ENCODE measurements at regions not wholly inside any gene's neighbourhood (a gene's known extent, or its start where the extent isn't known, plus 50 kb on each side); places are given as distances from the start of the nearest gene placed in this dataset.

GRCh38 chr9:90114641-90115425 is 510.0 kb downstream of the GADD45G start:
- H3K27me3 ChIP-seq (replicated peaks in 1 of 4; ENCODE audit: control insufficient read depth in 3 of 4, extremely low read depth in 1 of 4, insufficient read depth in 3 of 4, low read length in 3 of 4): no peaks in the 10 kb centered on the region
- H3K18ac ChIP-seq (ENCODE audit: extremely low read depth, low read length): no peak overlapping the region
- peak overlapping the region; percentile 37 for H3K56ac ChIP-seq (replicated peaks; ENCODE audit: insufficient read length, low read depth, low read length)
- no peaks in the 10 kb centered on the region for H4K20me1 ChIP-seq (replicated peaks in 1 of 2; ENCODE audit: control insufficient read depth in 1 of 2, insufficient read depth in 2 of 2, low read length in 2 of 2)
- H3K9ac ChIP-seq (replicated peaks in 1 of 4; ENCODE audit: extremely low read depth in 1 of 4, low read depth in 3 of 4, low read length in 3 of 4): no peak overlapping the region
- POLR2A ChIA-PET (ENCODE audit: partially characterized antibody): no interaction called here
- FAIRE-seq: no peak
- H3K4me3 ChIP-seq (ENCODE audit: extremely low read depth in 1 of 4, insufficient read depth in 2 of 4, low read depth in 3 of 4, low read length in 4 of 4): no peak overlapping the region
- no peak overlapping the region for H3K14ac ChIP-seq (ENCODE audit: insufficient read length)
- no peak overlapping the region for H2BK5ac ChIP-seq (ENCODE audit: low read depth, low read length)
- H3K36me3 ChIP-seq (ENCODE audit: control insufficient read depth in 2 of 4, insufficient read depth in 4 of 4, low read length in 3 of 4): no peaks in the 10 kb centered on the region
- no peak overlapping the region for H3K4me2 ChIP-seq (ENCODE audit: insufficient read depth in 1 of 2, low read depth in 2 of 2, low read length in 2 of 2)
- no peak overlapping the region for H3K4ac ChIP-seq (replicated peaks; ENCODE audit: insufficient read length, low read depth, low read length)
- no peak overlapping the region for H2AK5ac ChIP-seq (ENCODE audit: low read depth, low read length)
- no peaks in the 10 kb centered on the region for H3K4me1 ChIP-seq (replicated peaks in 1 of 4; ENCODE audit: control insufficient read depth in 3 of 4, insufficient read depth in 4 of 4, low read length in 3 of 4)
- H4K5ac ChIP-seq (ENCODE audit: insufficient read length, low read depth, low read length): no peak overlapping the region
- CTCF ChIA-PET (ENCODE audit: partially characterized antibody): interaction anchor here (2.1 kb wide), 1 partner anchor 12 kb away, joined by 6 read pairs; no protein-coding TSS in a partner anchor
- no peak overlapping the region for H2BK15ac ChIP-seq (ENCODE audit: low read length)
- no peak overlapping the region for H3K27ac ChIP-seq (ENCODE audit: low read depth, low read length)
- no peak overlapping the region for H2BK120ac ChIP-seq (replicated peaks; ENCODE audit: low read depth, low read length)
- H4K8ac ChIP-seq (ENCODE audit: extremely low read depth, insufficient read depth, low read length): no peak overlapping the region
- no peak for DNase-seq (ENCODE audit: low read depth in 1 of 2, low spot score in 2 of 2)
- H2BK12ac ChIP-seq (ENCODE audit: low read depth, low read length): no peak overlapping the region
- H2AFZ ChIP-seq (ENCODE audit: low read length): no peak overlapping the region
- H2BK20ac ChIP-seq (ENCODE audit: low read length): no peak overlapping the region
- H4K91ac ChIP-seq (replicated peaks; ENCODE audit: insufficient read length, low read length): no peak overlapping the region
- no peak overlapping the region for H3K23ac ChIP-seq (ENCODE audit: insufficient read length)
- no peaks in the 10 kb centered on the region for H3K9me3 ChIP-seq (ENCODE audit: insufficient read depth in 2 of 2, low read depth in 1 of 2, low read length in 1 of 2)
- H3K79me2 ChIP-seq (ENCODE audit: control insufficient read depth in 1 of 2, insufficient read depth in 2 of 2, low read length in 2 of 2): no peaks in the 10 kb centered on the region
- WGBS, 2 experiments (ENCODE audit: extremely low coverage in 1 of 2, insufficient coverage in 1 of 2, insufficient read length in 1 of 2, insufficient replicate concordance in 2 of 2, low coverage in 1 of 2, low lambda C conversion rate in 2 of 2, missing lambda C conversion rate in 1 of 2): 85% methylated on average over 4 of the region's 4 CpGs; no CpG with 5 or more reads in 1 of the 2 experiments
- H3K23me2 ChIP-seq (ENCODE audit: low read depth, low read length): no peaks in the 10 kb centered on the region; the same call in 1 of the 2 replicates
- H3K79me1 ChIP-seq (ENCODE audit: low read depth, low read length): no peaks in the 10 kb centered on the region
- TF ChIP-seq TCF12 (IDR thresholded peaks at IDR 0.05; ENCODE audit: low read depth, low read length) (no peak), E2F6 (IDR thresholded peaks at IDR 0.05) (no peak), EP300 (IDR thresholded peaks at IDR 0.05; ENCODE audit: borderline replicate concordance in 1 of 2, low read depth in 2 of 2, low read length in 2 of 2) (no peak), CEBPB (IDR thresholded peaks at IDR 0.05; ENCODE audit: low read depth, low read length) (no peak), RAD21 (IDR thresholded peaks at IDR 0.05 in 1 of 2, conservative IDR thresholded peaks at IDR 0.05 in 1 of 2; ENCODE audit: low read depth in 2 of 2, low read length in 2 of 2) (no peak), USF2 (IDR thresholded peaks at IDR 0.05; ENCODE audit: low read length) (no peak), MAFK (IDR thresholded peaks at IDR 0.05; ENCODE audit: low read depth, low read length) (no peak), EZH2 (IDR thresholded peaks at IDR 0.05; ENCODE audit: low read depth, low read length, severe bottlenecking) (no peak), PHF8 (conservative IDR thresholded peaks at IDR 0.05; ENCODE audit: low read depth, low read length) (no peak), CBX5 (IDR thresholded peaks at IDR 0.05; ENCODE audit: low read depth, low read length) (no peak)

All from H1 (cell line).